GM19455 (cell line): ENCODE measurements at regions not wholly inside any gene's neighbourhood (a gene's known extent, or its start where the extent isn't known, plus 50 kb on each side); places are given as distances from the start of the nearest gene placed in this dataset.

Experiments
- ATAC-seq: cut with Tn5 transposase; IDR thresholded peaks from one replicate; pipeline ENCODE4 v1.9.1; 2021; ENCODE audit not compliant: unreplicated experiment

- no peak for ATAC-seq
Measured at GRCh38 chr2:16149349-16150243, 209.2 kb downstream of the MYCN start.

- ATAC-seq: no peak
Measured at GRCh38 chr2:16148632-16149348, 208.4 kb downstream of the MYCN start.

GRCh38 chr2:16142383-16143361 is 202.3 kb downstream of the MYCN start:
- ATAC-seq: no peak

- ATAC-seq: no peak
Measured at GRCh38 chr2:16141641-16141921, 201.2 kb downstream of the MYCN start.

- ATAC-seq: no peak
Measured at GRCh38 chr2:16140771-16141640, 200.7 kb downstream of the MYCN start.

GRCh38 chr2:16139663-16140615 is 199.6 kb downstream of the MYCN start:
- ATAC-seq: no peak

GRCh38 chr2:16138811-16139662 is 198.7 kb downstream of the MYCN start:
- ATAC-seq: no peak

GRCh38 chr2:16137080-16137755 is 196.9 kb downstream of the MYCN start:
- ATAC-seq: no peak

GRCh38 chr2:16136461-16137035 is 196.2 kb downstream of the MYCN start:
- ATAC-seq: no peak

- ATAC-seq: no peak
Measured at GRCh38 chr2:16135913-16136310, 195.6 kb downstream of the MYCN start.

GRCh38 chr2:16135196-16135912 is 195.0 kb downstream of the MYCN start:
- no peak for ATAC-seq

- no peak for ATAC-seq
Measured at GRCh38 chr2:16134436-16135165, 194.3 kb downstream of the MYCN start.

GRCh38 chr2:16130906-16131400 is 190.6 kb downstream of the MYCN start:
- no peak for ATAC-seq

GRCh38 chr2:16130541-16130880 is 190.2 kb downstream of the MYCN start:
- ATAC-seq: no peak

- ATAC-seq: no peak
Measured at GRCh38 chr2:16129716-16130540, 189.6 kb downstream of the MYCN start.
